Activated CD8-positive, alpha-beta T cell treated with anti-CD3 and anti-CD28 coated beads for 36 hours (primary cell): ENCODE measurements at regions not wholly inside any gene's neighbourhood (a gene's known extent, or its start where the extent isn't known, plus 50 kb on each side); places are given as distances from the start of the nearest gene placed in this dataset.

Source experiments
- ATAC-seq: fragments of 200-7000 bp; cut with Tn5 transposase; one replicate; pipeline ENCODE4 v1.10.0; 2021; ENCODE audit warnings: mild to moderate bottlenecking, moderate library complexity
- CTCF ChIA-PET: fragments of 350-600 bp; sonication (Branson Sonifier 250); formaldehyde crosslinking; loops from one replicate; lab custom pipeline; 2021; ENCODE audit warnings: antibody characterized with exemption; lab: Charles Lee
- POLR2A ChIA-PET: fragments of 350-600 bp; sonication (Branson Sonifier 250); formaldehyde crosslinking; loops from one replicate; lab custom pipeline; 2021; ENCODE audit warnings: antibody characterized with exemption; lab: Charles Lee
- DNase-seq: peaks from one replicate; pipeline ENCODE4 v3.0.0-alpha.2; 2020
- H3K27ac Mint-ChIP-seq: one replicate; pipeline ENCODE4 v1.8.0; 2021; ENCODE audit warnings: mild to moderate bottlenecking, mixed read lengths
- H3K27me3 Mint-ChIP-seq: one replicate; pipeline ENCODE4 v1.8.0; 2021; ENCODE audit warnings: mixed read lengths
- H3K36me3 Mint-ChIP-seq: one replicate; pipeline ENCODE4 v1.8.0; 2021; ENCODE audit warnings: low read depth, mixed read lengths
- H3K4me1 Mint-ChIP-seq: one replicate; pipeline ENCODE4 v1.8.0; 2021; ENCODE audit warnings: low read depth, mixed read lengths
- H3K4me3 Mint-ChIP-seq: one replicate; pipeline ENCODE4 v1.8.0; 2021; ENCODE audit warnings: mild to moderate bottlenecking, moderate library complexity, mixed read lengths
- H3K9me3 Mint-ChIP-seq: one replicate; pipeline ENCODE4 v1.8.0; 2021; ENCODE audit warnings: mixed read lengths
- CTCF ChIP-seq: fragments of 200-600 bp; IDR thresholded peaks from one replicate; pipeline ENCODE4 v1.8.0; 2022; ENCODE audit warnings: antibody characterized with exemption, mild to moderate bottlenecking
- intact Hi-C: fragments of 100-400 bp; cut with micrococcal nuclease; formaldehyde crosslinking; loops from one replicate; pipeline ENCODE4 v1.10.0; 2022

DNA sequence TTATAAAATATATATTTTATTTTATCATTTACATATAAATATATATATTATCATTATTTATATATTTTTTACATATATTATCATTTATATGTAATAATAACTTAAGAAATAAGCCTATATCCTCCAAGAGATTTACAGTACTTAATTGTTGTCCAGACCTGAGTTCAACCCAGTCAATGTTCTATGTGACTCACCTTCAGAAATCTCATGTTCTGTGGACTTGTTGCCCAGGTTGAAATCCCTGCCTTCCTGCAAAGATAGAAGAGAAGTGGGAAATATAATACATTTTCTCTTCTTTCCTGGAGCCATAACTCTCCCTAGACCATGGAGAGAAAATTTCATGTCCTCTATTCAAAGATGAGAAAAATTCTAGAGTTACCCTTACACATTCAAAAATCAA lies 247.3 kb downstream of the PARM1 start:
- DNase-seq (no peak), ATAC-seq (no peak)
- intact Hi-C loops, result no loop called here
- TF ChIP-seq CTCF, result no peak
- Mint-ChIP-seq H3K27ac (no peak overlapping the region), H3K36me3 (no peaks in the 10 kb centered on the region), H3K4me3 (no peak overlapping the region), H3K4me1 (no peaks in the 10 kb centered on the region), H3K27me3 (no peaks in the 10 kb centered on the region), H3K9me3 (peaks cover 6% of the 10 kb centered on the region)
- ChIA-PET CTCF (no interaction called here), POLR2A (no interaction called here)

DNA sequence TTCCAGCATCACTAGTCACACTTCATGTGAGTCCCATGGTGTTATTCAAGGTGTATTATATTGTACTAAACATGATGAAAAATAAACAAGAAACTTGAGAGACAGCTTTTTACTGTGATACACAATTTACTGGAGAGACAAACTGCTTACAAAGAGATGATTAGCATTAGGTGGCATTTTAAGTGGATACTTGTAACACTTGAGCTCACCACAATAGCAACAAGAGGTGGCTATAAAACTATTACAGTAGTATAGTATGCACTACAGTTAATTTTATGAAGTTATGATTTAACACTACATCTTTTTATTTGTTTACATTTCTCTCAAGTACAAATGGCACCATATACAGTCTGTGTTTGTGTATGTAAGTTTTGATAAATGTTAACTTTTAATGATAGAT lies 246.6 kb downstream of the PARM1 start:
- TF ChIP-seq CTCF, result no peak
- Mint-ChIP-seq H3K4me1 (no peaks in the 10 kb centered on the region), H3K4me3 (no peak overlapping the region), H3K27ac (no peak overlapping the region), H3K36me3 (no peaks in the 10 kb centered on the region), H3K27me3 (no peaks in the 10 kb centered on the region), H3K9me3 (peaks cover 6% of the 10 kb centered on the region)
- DNase-seq (no peak), ATAC-seq (no peak)
- intact Hi-C loops, result no loop called here
- ChIA-PET POLR2A (no interaction called here), CTCF (no interaction called here)

GRCh38 chr4:75172551-75172950 lies 239.6 kb downstream of the PARM1 start:
- Mint-ChIP-seq H3K4me1 (no peaks in the 10 kb centered on the region), H3K9me3 (no peaks in the 10 kb centered on the region), H3K27me3 (no peaks in the 10 kb centered on the region), H3K36me3 (no peaks in the 10 kb centered on the region), H3K4me3 (no peak overlapping the region), H3K27ac (no peak overlapping the region)
- DNase-seq (no peak), ATAC-seq (no peak)
- ChIA-PET CTCF (no interaction called here), POLR2A (interaction anchor here (0.5 kb wide), 1 partner anchor 9 kb away, joined by 3 read pairs; no protein-coding TSS in a partner anchor)
- intact Hi-C loops, result no loop called here
- TF ChIP-seq CTCF, result no peak

GRCh38 chr4:75169427-75169826 lies 236.5 kb downstream of the PARM1 start:
- ATAC-seq, result no peak
- no peaks in the 10 kb centered on the region for H3K4me1 Mint-ChIP-seq
- DNase-seq, result no peak
- TF ChIP-seq CTCF, result no peak
- POLR2A ChIA-PET, result interaction anchor here (1.2 kb wide), 1 partner anchor 406 kb away, joined by 4 read pairs; no protein-coding TSS in a partner anchor
- intact Hi-C loops, result no loop called here
- CTCF ChIA-PET, result no interaction called here
- H3K9me3 Mint-ChIP-seq, result peaks cover 6% of the 10 kb centered on the region
- H3K27me3 Mint-ChIP-seq, result no peaks in the 10 kb centered on the region
- H3K4me3 Mint-ChIP-seq, result no peak overlapping the region
- no peak overlapping the region for H3K27ac Mint-ChIP-seq
- H3K36me3 Mint-ChIP-seq, result no peaks in the 10 kb centered on the region

DNA sequence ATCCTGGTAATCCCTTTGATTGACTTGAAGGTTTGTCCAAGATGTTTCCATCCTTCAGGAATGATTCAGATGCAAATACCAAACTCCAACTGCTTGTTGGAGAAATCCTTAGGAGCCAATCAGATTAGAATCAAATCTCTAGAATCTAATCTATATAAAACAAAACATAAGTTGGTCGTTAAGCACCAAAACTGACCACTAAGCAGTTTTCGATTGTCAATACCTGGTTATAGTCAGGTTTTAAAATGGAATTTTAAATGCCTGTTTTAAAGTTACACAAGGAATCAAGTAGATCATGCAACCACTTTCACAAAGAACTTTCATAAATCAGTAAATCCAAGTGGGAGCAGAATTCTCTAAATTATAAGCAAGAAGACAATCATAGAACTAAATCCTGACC lies 236.1 kb downstream of the PARM1 start:
- POLR2A ChIA-PET, result interaction anchor here (1.2 kb wide), 1 partner anchor 406 kb away, joined by 4 read pairs; no protein-coding TSS in a partner anchor
- Mint-ChIP-seq H3K27me3 (no peaks in the 10 kb centered on the region), H3K4me3 (no peak overlapping the region), H3K9me3 (peaks cover 6% of the 10 kb centered on the region), H3K36me3 (no peaks in the 10 kb centered on the region), H3K4me1 (no peaks in the 10 kb centered on the region), H3K27ac (no peak overlapping the region)
- no peak for TF ChIP-seq CTCF
- CTCF ChIA-PET, result no interaction called here
- intact Hi-C loops, result no loop called here
- ATAC-seq, result no peak
- no peak for DNase-seq
